CD4-positive, CD25-positive, alpha-beta regulatory T cell (primary cell): ENCODE measurements at regions not wholly inside any gene's neighbourhood (a gene's known extent, or its start where the extent isn't known, plus 50 kb on each side); places are given as distances from the start of the nearest gene placed in this dataset.

Experiments used
- ATAC-seq, 2 donors: fragments of 150-1000 bp; cut with Tn5 transposase; one replicate each; pipeline ENCODE4 v1.10.0; 2021; ENCODE audit warnings: low read depth in 2 of 2, moderate number of reproducible peaks in 2 of 2, moderate library complexity in 1 of 2
- DNase-seq, 3 donors: peaks; one replicate each; pipeline versions ENCODE4 v3.0.0 to v3.0.0-alpha.2; 2012 to 2022; ENCODE audit warnings: mixed read lengths in 1 of 3
- H3K27ac ChIP-seq: one replicate; pipeline ENCODE4 v1.7.0; 2013; ENCODE audit warnings: mild to moderate bottlenecking, low read length; ENCODE audit not compliant: insufficient read depth, poor library complexity, severe bottlenecking
- H3K27me3 ChIP-seq: one replicate; pipeline ENCODE4 v1.7.0; 2013; ENCODE audit warnings: low read length; ENCODE audit not compliant: control insufficient read depth, insufficient read depth
- H3K36me3 ChIP-seq: one replicate; pipeline ENCODE4 v1.7.0; 2013; ENCODE audit warnings: mild to moderate bottlenecking, low read length, moderate library complexity; ENCODE audit not compliant: control insufficient read depth, insufficient read depth
- H3K4me1 ChIP-seq: 2 replicates; pipeline ENCODE4 v1.7.0; 2013; ENCODE audit warnings: mild to moderate bottlenecking, low read length; ENCODE audit not compliant: insufficient read depth, control insufficient read depth, poor library complexity, severe bottlenecking
- H3K4me3 ChIP-seq: one replicate; pipeline ENCODE4 v1.7.0; 2013; ENCODE audit warnings: low read depth, mild to moderate bottlenecking, low read length, moderate library complexity
- H3K9me3 ChIP-seq, 2 experiments: 1 replicate in 1 of 2; 2 replicates in 1 of 2; pipeline ENCODE4 v1.7.0; 2013; ENCODE audit warnings: low read length in 2 of 2, mild to moderate bottlenecking in 1 of 2, moderate library complexity in 1 of 2; ENCODE audit not compliant: control insufficient read depth in 2 of 2
- H3K27ac Mint-ChIP-seq, 3 donors: one replicate each; pipeline ENCODE4 v1.8.0; 2020 to 2022; ENCODE audit warnings: mild to moderate bottlenecking in 3 of 3, mixed read lengths in 3 of 3, moderate library complexity in 2 of 3
- H3K27me3 Mint-ChIP-seq: one replicate; pipeline ENCODE4 v1.8.0; 2022; ENCODE audit warnings: mild to moderate bottlenecking, mixed read lengths
- H3K36me3 Mint-ChIP-seq: one replicate; pipeline ENCODE4 v1.8.0; 2020; ENCODE audit warnings: mixed read lengths
- H3K4me1 Mint-ChIP-seq, 4 donors: one replicate each; pipeline ENCODE4 v1.8.0; 2020 to 2022; ENCODE audit warnings: mixed read lengths in 4 of 4, mild to moderate bottlenecking in 1 of 4
- H3K4me3 Mint-ChIP-seq, 4 donors: one replicate each; pipeline ENCODE4 v1.8.0; 2020 to 2022; ENCODE audit warnings: mild to moderate bottlenecking in 4 of 4, mixed read lengths in 4 of 4, moderate library complexity in 3 of 4
- H3K9me3 Mint-ChIP-seq, 7 donors: one replicate each; pipeline ENCODE4 v1.8.0; 2020 to 2022; ENCODE audit warnings: mixed read lengths in 7 of 7, mild to moderate bottlenecking in 3 of 7, moderate library complexity in 2 of 7

DNA sequence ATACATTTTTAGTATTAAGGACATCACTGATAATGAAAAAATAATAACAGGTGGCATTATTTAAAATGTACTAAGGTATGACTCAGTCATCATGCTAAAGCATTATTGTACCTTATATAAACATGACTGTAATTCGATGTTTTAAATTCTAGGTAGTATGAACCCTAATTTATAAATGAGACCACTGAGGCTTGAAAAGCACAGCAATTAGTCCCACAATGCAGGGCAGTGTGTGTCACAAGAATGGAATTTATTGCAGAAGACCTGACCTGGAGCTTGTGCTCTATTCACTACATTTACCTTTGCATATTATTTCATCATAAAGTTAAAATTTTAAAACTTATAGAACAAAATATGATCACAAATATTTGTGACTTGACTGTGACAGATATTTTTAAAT lies 358.5 kb upstream of the DSEL start:
- no peaks in the 10 kb centered on the region for H3K4me1 Mint-ChIP-seq

DNA sequence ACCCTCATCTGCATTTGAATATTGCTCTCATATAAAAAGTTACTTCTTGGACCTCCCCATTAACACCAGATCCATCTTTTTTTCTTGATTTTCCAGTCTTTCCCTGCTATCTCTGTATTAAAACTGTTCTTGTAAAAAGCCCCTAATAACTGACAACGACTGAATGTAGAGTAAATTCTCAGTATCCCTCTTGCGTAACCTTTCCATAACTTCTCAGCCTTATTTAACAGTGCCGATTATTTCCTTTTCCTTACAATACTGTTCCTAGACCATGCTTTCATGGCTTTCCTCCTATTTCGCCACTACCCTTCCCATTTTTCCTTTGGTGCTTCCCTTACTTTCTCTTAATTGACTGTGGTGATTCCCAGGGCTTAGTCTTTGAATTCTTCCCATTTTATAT lies 348.9 kb upstream of the DSEL start:
- H3K27me3 Mint-ChIP-seq, result no peaks in the 10 kb centered on the region

More for the DNA sequence above, 358.5 kb upstream of the DSEL start:
- H3K4me3 ChIP-seq, result no peak overlapping the region
- H3K27ac ChIP-seq, result no peak overlapping the region
- H3K27ac Mint-ChIP-seq, result no peak overlapping the region
- no peak overlapping the region for H3K4me3 Mint-ChIP-seq
- no peaks in the 10 kb centered on the region for H3K4me1 ChIP-seq
- DNase-seq (no peak), ATAC-seq (no peak)
- no peaks in the 10 kb centered on the region for H3K9me3 ChIP-seq
- no peaks in the 10 kb centered on the region for H3K27me3 Mint-ChIP-seq
- H3K36me3 Mint-ChIP-seq, result no peaks in the 10 kb centered on the region
- no peaks in the 10 kb centered on the region for H3K36me3 ChIP-seq
- H3K27me3 ChIP-seq, result no peaks in the 10 kb centered on the region
- peaks cover 0 to 7% (median 0%) of the 10 kb centered on the region in 7 donors for H3K9me3 Mint-ChIP-seq

DNA sequence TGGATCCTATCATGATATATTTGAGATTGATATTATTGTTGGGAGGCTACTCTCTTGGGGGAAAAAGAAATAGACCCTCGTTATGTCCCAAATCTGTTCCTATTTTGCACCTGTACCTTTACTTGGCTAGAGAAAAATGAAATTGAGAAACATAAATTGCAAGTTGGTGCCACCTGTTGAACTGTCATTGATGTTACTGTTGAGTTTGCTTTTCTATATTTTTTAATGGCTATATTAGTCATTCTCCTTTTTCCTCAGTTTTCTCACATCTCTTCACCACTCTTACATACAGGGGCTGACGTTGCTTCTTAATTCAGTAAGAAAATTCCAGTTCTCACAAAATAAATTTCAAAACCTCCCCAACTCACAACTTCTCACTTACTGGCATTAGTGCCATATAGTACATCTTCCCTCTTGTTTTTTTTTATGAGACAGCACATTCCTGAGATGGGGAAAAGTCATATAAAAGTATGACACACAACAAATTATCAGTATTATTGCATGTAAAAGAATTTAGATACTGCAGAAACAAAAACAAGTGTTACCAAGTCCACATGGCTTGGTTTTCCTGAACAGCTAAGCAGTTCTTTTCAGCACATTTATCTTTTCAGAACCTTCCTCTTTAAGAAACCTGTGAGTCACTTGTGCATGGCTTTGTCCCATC lies 348.3 kb upstream of the DSEL start:
- Mint-ChIP-seq H3K36me3 (no peaks in the 10 kb centered on the region), H3K4me1 (no peaks in the 10 kb centered on the region), H3K27ac (no peak overlapping the region), H3K9me3 (peaks cover 0 to 15% (median 7%) of the 10 kb centered on the region in 7 donors), H3K27me3 (no peaks in the 10 kb centered on the region), H3K4me3 (no peak overlapping the region)
- H3K9me3 ChIP-seq, result peaks cover 0 to 2% of the 10 kb centered on the region in 2 experiments
- ATAC-seq (no peak), DNase-seq (no peak)
- no peaks in the 10 kb centered on the region for H3K27me3 ChIP-seq
- no peaks in the 10 kb centered on the region for H3K36me3 ChIP-seq
- H3K27ac ChIP-seq, result no peak overlapping the region
- no peak overlapping the region for H3K4me3 ChIP-seq
- H3K4me1 ChIP-seq, result no peaks in the 10 kb centered on the region

More for the DNA sequence above, 348.9 kb upstream of the DSEL start:
- Histone ChIP-seq H3K27me3 (no peaks in the 10 kb centered on the region), H3K4me3 (no peak overlapping the region), H3K36me3 (no peaks in the 10 kb centered on the region), H3K9me3 (peaks cover 0 to 2% of the 10 kb centered on the region in 2 experiments), H3K27ac (no peak overlapping the region), H3K4me1 (no peaks in the 10 kb centered on the region)
- no peak overlapping the region for H3K4me3 Mint-ChIP-seq
- ATAC-seq (no peak), DNase-seq (no peak)
- H3K9me3 Mint-ChIP-seq, result peaks cover 0 to 15% (median 10%) of the 10 kb centered on the region in 7 donors
- H3K27ac Mint-ChIP-seq, result no peak overlapping the region
- no peaks in the 10 kb centered on the region for H3K4me1 Mint-ChIP-seq
- H3K36me3 Mint-ChIP-seq, result no peaks in the 10 kb centered on the region

DNA sequence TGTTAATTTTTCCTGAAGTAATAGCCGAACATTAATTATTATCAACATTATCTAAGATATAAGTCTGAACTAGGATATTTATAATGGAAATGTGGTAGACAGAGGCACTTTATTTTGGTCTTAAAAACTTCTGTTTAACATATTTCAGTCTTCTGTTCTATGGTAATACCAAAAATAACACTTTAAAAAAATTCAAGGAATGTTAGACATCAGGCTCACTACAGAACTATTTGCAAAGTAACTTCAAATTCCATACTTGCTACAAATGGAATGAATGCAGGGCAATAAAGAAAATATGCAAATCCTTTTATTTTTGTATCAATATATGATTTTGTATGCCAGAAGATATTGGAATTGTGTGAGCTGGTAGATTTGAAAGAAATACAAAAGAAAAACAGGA lies 345.5 kb upstream of the DSEL start:
- Mint-ChIP-seq H3K27me3 (no peaks in the 10 kb centered on the region), H3K27ac (no peak overlapping the region), H3K9me3 (peaks cover 0 to 20% (median 7%) of the 10 kb centered on the region in 7 donors), H3K4me3 (no peak overlapping the region), H3K4me1 (no peaks in the 10 kb centered on the region), H3K36me3 (no peaks in the 10 kb centered on the region)
- no peak for DNase-seq
- Histone ChIP-seq H3K27me3 (no peaks in the 10 kb centered on the region), H3K4me3 (no peak overlapping the region), H3K4me1 (no peaks in the 10 kb centered on the region), H3K9me3 (peaks cover 0 to 2% of the 10 kb centered on the region in 2 experiments), H3K36me3 (no peaks in the 10 kb centered on the region), H3K27ac (no peak overlapping the region)
- ATAC-seq, result no peak

DNA sequence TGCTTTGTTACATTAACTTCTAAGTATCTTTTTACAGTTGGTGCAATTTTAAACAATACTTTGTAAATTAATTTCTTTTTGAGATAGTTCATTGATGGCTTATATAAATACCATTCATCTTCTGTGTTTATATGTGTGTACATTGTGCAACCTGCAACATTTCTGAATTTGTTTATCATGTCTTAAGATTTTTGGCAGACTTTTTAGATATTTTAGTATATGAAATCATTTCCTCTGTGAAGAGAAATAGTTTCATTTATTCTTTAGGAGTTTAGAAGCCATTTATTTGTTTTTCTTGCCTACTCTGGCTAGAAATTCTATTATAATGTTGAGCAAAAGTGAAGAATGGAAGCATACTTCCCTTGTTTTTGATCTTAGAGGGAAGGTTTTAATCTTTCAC lies 337.8 kb upstream of the DSEL start:
- ATAC-seq (no peak), DNase-seq (no peak)
- H3K36me3 ChIP-seq, result no peaks in the 10 kb centered on the region
- Mint-ChIP-seq H3K9me3 (peaks cover 2 to 8% (median 4%) of the 10 kb centered on the region in 7 donors), H3K27me3 (no peaks in the 10 kb centered on the region), H3K4me1 (no peaks in the 10 kb centered on the region), H3K27ac (no peak overlapping the region), H3K4me3 (no peak overlapping the region), H3K36me3 (no peaks in the 10 kb centered on the region)
- H3K4me3 ChIP-seq, result no peak overlapping the region
- H3K4me1 ChIP-seq, result no peaks in the 10 kb centered on the region
- H3K9me3 ChIP-seq, result no peaks in the 10 kb centered on the region
- no peak overlapping the region for H3K27ac ChIP-seq
- no peaks in the 10 kb centered on the region for H3K27me3 ChIP-seq

DNA sequence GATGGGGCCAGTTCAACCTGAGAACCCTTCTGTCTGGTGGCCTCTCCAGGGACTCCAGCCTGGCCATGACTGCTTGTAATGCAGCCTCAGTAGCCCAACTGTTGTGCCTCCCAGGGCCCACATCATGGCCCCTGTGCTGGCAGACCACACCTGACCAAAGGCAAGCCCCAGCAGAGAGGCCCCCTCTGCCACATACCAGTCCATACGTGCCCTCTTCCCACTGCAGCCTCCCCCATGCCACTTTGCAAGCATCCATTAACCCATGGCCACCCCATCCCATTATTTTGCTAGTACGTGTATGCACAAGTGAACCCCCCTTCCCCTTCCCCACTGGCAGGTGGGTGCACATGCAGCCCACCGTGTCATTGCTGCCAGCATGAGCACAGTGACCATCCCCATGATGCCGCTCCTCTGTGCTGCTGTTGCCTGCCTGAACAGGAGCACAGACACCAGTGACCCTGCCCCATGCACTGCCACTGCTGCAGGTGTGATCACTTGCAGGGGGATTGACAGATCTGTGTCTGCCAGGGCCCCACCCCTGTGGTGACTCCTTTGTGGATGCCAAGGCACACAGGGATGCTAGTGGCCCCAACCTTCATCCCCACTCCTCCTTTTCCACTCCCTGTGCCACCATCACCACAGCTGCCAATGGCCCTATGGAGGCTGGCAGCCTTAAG lies 330.0 kb upstream of the DSEL start:
- no peaks in the 10 kb centered on the region for H3K27me3 Mint-ChIP-seq
- Histone ChIP-seq H3K9me3 (peaks cover 0 to 3% of the 10 kb centered on the region in 2 experiments), H3K27me3 (no peaks in the 10 kb centered on the region), H3K4me3 (no peak overlapping the region), H3K4me1 (no peaks in the 10 kb centered on the region), H3K36me3 (no peaks in the 10 kb centered on the region), H3K27ac (no peak overlapping the region)
- H3K36me3 Mint-ChIP-seq, result no peaks in the 10 kb centered on the region
- H3K9me3 Mint-ChIP-seq, result peaks cover 0 to 10% (median 2%) of the 10 kb centered on the region in 7 donors
- no peak for ATAC-seq
- H3K4me1 Mint-ChIP-seq, result peaks cover 0 to 6% (median 0%) of the 10 kb centered on the region in 4 donors
- no peak overlapping the region for H3K27ac Mint-ChIP-seq
- no peak for DNase-seq
- H3K4me3 Mint-ChIP-seq, result no peak overlapping the region

DNA sequence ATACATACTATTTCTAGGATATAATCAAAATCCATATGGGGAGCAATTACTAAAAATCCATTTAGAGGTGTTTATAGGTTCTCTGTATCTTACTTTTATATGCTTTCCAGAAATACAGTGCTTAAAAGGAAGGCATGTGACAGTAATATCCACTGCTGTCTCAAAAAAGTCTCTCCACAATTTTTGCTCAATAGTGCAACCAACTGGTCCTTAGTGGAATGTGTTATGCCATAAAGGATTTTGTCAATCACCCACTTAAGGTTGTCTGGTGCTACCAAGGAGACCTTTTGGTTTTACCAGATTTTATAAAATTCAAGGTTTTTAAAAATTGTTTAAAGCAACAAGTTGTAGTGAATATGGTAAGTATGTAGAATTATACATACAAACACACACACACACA lies 328.5 kb upstream of the DSEL start:
- Histone ChIP-seq H3K4me3 (no peak overlapping the region), H3K27me3 (no peaks in the 10 kb centered on the region), H3K27ac (no peak overlapping the region), H3K36me3 (no peaks in the 10 kb centered on the region), H3K9me3 (peaks cover 0 to 8% of the 10 kb centered on the region in 2 experiments), H3K4me1 (no peaks in the 10 kb centered on the region)
- DNase-seq (no peak), ATAC-seq (no peak)
- no peaks in the 10 kb centered on the region for H3K27me3 Mint-ChIP-seq
- H3K4me3 Mint-ChIP-seq, result no peak overlapping the region
- no peaks in the 10 kb centered on the region for H3K36me3 Mint-ChIP-seq
- H3K9me3 Mint-ChIP-seq, result peaks cover 0 to 9% (median 3%) of the 10 kb centered on the region in 7 donors
- H3K27ac Mint-ChIP-seq, result no peak overlapping the region
- peaks cover 0 to 6% (median 0%) of the 10 kb centered on the region in 4 donors for H3K4me1 Mint-ChIP-seq

DNA sequence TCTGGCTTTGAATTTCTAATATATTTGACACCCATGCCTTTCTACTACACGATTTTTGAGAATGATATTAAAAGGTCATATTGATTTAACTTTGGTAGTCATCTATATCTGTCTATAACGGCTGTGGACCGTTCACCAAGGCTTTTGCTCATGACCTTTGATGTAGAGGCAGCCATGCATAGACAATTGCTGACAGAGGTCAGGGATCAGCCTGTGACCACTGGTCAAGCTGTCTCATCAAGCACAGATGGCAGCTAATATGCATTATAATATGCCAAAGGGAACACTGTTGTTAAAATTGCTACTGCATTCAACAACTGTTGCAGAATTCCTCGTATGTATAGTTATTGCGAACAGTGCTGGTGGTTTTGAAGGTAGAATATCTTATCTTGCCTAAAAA lies 323.9 kb upstream of the DSEL start:
- H3K27me3 ChIP-seq, result no peaks in the 10 kb centered on the region
- peaks cover 0 to 4% of the 10 kb centered on the region in 2 experiments for H3K9me3 ChIP-seq
- Mint-ChIP-seq H3K9me3 (peaks cover 0 to 9% (median 0%) of the 10 kb centered on the region in 7 donors), H3K27ac (no peak overlapping the region), H3K4me3 (no peak overlapping the region), H3K36me3 (no peaks in the 10 kb centered on the region), H3K4me1 (no peaks in the 10 kb centered on the region), H3K27me3 (no peaks in the 10 kb centered on the region)
- H3K36me3 ChIP-seq, result no peaks in the 10 kb centered on the region
- H3K4me3 ChIP-seq, result no peak overlapping the region
- no peaks in the 10 kb centered on the region for H3K4me1 ChIP-seq
- DNase-seq, result no peak
- ATAC-seq, result no peak
- H3K27ac ChIP-seq, result no peak overlapping the region
